ENCODE measurements at regions not wholly inside any gene's neighbourhood (a gene's known extent, or its start where the extent isn't known, plus 50 kb on each side); places are given as distances from the start of the nearest gene placed in this dataset.

- Histone ChIP-seq H3K36me3 (ENCODE audit: control insufficient read depth in 4 of 4, insufficient read depth in 3 of 4, low read depth in 1 of 4, low read length in 3 of 4) (no peaks in the 10 kb centered on the region), H3K9me3 (ENCODE audit: control insufficient read depth in 4 of 4, low read length in 3 of 4) (no peaks in the 10 kb centered on the region), H3K4me3 (ENCODE audit: low read depth in 1 of 3, low read length in 3 of 3) (no peak overlapping the region), H3K4me1 (ENCODE audit: control insufficient read depth in 4 of 4, insufficient read depth in 4 of 4, low read length in 3 of 4) (no peaks in the 10 kb centered on the region), H3K27me3 (ENCODE audit: control insufficient read depth in 4 of 4, insufficient read depth in 4 of 4, low read length in 3 of 4) (no peaks in the 10 kb centered on the region), H3K27ac (ENCODE audit: low read depth in 1 of 2, low read length in 2 of 2) (no peak overlapping the region), H3K9ac (ENCODE audit: low read depth in 1 of 2, low read length in 2 of 2) (no peak overlapping the region)
- TF ChIP-seq EGR1 (IDR thresholded peaks at IDR 0.05; ENCODE audit: low read depth in 2 of 2) = no peak
- no peak for TF ChIP-seq FOXA2 (IDR thresholded peaks at IDR 0.05)
- TF ChIP-seq FOXA1 (IDR thresholded peaks at IDR 0.05) = no peak
- TF ChIP-seq SP1 (IDR thresholded peaks at IDR 0.05) = no peak
- TF ChIP-seq HNF4A (conservative IDR thresholded peaks at IDR 0.05) = no peak
- TF ChIP-seq GABPA (IDR thresholded peaks at IDR 0.05 in 1 of 2, conservative IDR thresholded peaks at IDR 0.05 in 1 of 2) = no peak
- TF ChIP-seq MAX (IDR thresholded peaks at IDR 0.05) = no peak
- TF ChIP-seq RAD21 (IDR thresholded peaks at IDR 0.05) = no peak
- TF ChIP-seq YY1 (IDR thresholded peaks at IDR 0.05) = no peak
- no peak for TF ChIP-seq HNF4G (IDR thresholded peaks at IDR 0.05)
- TF ChIP-seq, protein P1, sequence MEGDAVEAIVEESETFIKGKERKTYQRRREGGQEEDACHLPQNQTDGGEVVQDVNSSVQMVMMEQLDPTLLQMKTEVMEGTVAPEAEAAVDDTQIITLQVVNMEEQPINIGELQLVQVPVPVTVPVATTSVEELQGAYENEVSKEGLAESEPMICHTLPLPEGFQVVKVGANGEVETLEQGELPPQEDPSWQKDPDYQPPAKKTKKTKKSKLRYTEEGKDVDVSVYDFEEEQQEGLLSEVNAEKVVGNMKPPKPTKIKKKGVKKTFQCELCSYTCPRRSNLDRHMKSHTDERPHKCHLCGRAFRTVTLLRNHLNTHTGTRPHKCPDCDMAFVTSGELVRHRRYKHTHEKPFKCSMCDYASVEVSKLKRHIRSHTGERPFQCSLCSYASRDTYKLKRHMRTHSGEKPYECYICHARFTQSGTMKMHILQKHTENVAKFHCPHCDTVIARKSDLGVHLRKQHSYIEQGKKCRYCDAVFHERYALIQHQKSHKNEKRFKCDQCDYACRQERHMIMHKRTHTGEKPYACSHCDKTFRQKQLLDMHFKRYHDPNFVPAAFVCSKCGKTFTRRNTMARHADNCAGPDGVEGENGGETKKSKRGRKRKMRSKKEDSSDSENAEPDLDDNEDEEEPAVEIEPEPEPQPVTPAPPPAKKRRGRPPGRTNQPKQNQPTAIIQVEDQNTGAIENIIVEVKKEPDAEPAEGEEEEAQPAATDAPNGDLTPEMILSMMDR (IDR thresholded peaks at IDR 0.05; ENCODE audit: low read depth, low read length, missing input control) = no peak
- TF ChIP-seq ZBTB33 (IDR thresholded peaks at IDR 0.05) = no peak
- no peak for TF ChIP-seq TAF1 (conservative IDR thresholded peaks at IDR 0.05)
- 89% methylated on average over 5 of the region's 5 CpGs for WGBS
- no peak for DNase-seq (ENCODE audit: low spot score)
Observed at GRCh38 chr7:46168231-46168630, 247.2 kb upstream of the IGFBP3 start.

GRCh38 chr7:46165276-46165675, 244.2 kb upstream of the IGFBP3 start:
- Histone ChIP-seq H3K9ac (ENCODE audit: low read depth in 1 of 2, low read length in 2 of 2) (no peak overlapping the region), H3K4me1 (ENCODE audit: control insufficient read depth in 4 of 4, insufficient read depth in 4 of 4, low read length in 3 of 4) (peaks cover 0 to 5% (median 0%) of the 10 kb centered on the region in 4 donors), H3K9me3 (ENCODE audit: control insufficient read depth in 4 of 4, low read length in 3 of 4) (no peaks in the 10 kb centered on the region), H3K36me3 (ENCODE audit: control insufficient read depth in 4 of 4, insufficient read depth in 3 of 4, low read depth in 1 of 4, low read length in 3 of 4) (no peaks in the 10 kb centered on the region), H3K27me3 (ENCODE audit: control insufficient read depth in 4 of 4, insufficient read depth in 4 of 4, low read length in 3 of 4) (no peaks in the 10 kb centered on the region), H3K4me3 (ENCODE audit: low read depth in 1 of 3, low read length in 3 of 3) (no peak overlapping the region), H3K27ac (ENCODE audit: low read depth in 1 of 2, low read length in 2 of 2) (no peak overlapping the region)
- 91% methylated on average over 1 of the region's 1 CpG for WGBS
- DNase-seq (ENCODE audit: low spot score) = no peak
- TF ChIP-seq, protein P2, sequence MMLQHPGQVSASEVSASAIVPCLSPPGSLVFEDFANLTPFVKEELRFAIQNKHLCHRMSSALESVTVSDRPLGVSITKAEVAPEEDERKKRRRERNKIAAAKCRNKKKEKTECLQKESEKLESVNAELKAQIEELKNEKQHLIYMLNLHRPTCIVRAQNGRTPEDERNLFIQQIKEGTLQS (IDR thresholded peaks at IDR 0.05) = no peak
- TF ChIP-seq FOXA2 (IDR thresholded peaks at IDR 0.05) (no peak), GABPA (IDR thresholded peaks at IDR 0.05 in 1 of 2, conservative IDR thresholded peaks at IDR 0.05 in 1 of 2) (no peak), ZBTB33 (IDR thresholded peaks at IDR 0.05) (no peak), FOXA1 (IDR thresholded peaks at IDR 0.05) (no peak), NR2F2 (IDR thresholded peaks at IDR 0.05) (no peak), JUND (IDR thresholded peaks at IDR 0.05) (no peak), RXRA (IDR thresholded peaks at IDR 0.05) (no peak), REST (IDR thresholded peaks at IDR 0.05) (no peak), TAF1 (conservative IDR thresholded peaks at IDR 0.05) (no peak), HNF4G (IDR thresholded peaks at IDR 0.05) (no peak), RAD21 (IDR thresholded peaks at IDR 0.05) (no peak), SP1 (IDR thresholded peaks at IDR 0.05) (no peak), YY1 (IDR thresholded peaks at IDR 0.05) (no peak), MAX (IDR thresholded peaks at IDR 0.05) (no peak), EGR1 (IDR thresholded peaks at IDR 0.05; ENCODE audit: low read depth in 2 of 2) (no peak)
- TF ChIP-seq, protein P1 (IDR thresholded peaks at IDR 0.05; ENCODE audit: low read depth, low read length, missing input control) = no peak

All from liver (tissue), 8 donors.